HG02571 (cell line): ENCODE measurements at regions not wholly inside any gene's neighbourhood (a gene's known extent, or its start where the extent isn't known, plus 50 kb on each side); places are given as distances from the start of the nearest gene placed in this dataset.

Experiments used
- ATAC-seq: cut with Tn5 transposase; IDR thresholded peaks from one replicate; pipeline ENCODE4 v1.9.1; 2021; ENCODE audit warnings: mild to moderate bottlenecking, moderate library complexity; ENCODE audit not compliant: unreplicated experiment

DNA sequence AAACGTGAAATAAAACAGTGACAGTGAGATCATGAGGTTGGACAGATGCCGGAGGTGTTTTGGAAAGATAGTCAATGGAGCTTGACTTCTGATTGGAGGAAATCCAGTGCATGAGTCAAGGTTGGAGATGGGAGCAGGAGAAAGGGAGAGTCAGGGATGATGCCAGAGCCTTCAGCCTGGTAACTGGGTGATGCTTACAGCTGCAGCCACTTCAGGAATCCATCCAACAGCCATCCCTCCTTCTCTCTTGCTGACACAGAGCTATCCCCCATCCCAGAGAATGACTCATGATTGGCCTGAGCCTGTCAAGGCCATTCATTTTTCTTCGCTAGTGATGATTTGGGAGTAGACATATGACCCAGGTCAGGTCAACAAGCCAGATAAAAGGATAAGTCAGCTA, 112.8 kb downstream of the SAMD5 start:
- ATAC-seq: no peak

DNA sequence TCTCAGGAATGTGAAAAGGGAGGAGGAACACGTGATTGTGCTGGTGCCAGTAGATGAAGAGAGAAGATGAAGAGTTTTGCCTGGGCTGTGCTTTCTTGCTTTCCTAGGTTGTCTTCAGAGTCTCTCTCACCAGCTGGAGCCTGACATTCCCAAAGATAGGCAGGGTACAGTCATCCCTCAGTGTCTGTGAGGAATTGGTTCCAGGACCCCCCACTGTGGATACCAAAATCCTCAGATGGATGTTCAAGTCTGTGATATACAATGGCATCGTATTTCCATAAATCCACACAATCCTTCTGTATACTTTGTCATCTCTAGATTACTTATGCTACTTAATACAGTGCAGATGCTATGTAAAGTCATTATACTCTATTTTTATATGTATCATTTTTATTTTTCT, 113.5 kb downstream of the SAMD5 start:
- no peak for ATAC-seq

DNA sequence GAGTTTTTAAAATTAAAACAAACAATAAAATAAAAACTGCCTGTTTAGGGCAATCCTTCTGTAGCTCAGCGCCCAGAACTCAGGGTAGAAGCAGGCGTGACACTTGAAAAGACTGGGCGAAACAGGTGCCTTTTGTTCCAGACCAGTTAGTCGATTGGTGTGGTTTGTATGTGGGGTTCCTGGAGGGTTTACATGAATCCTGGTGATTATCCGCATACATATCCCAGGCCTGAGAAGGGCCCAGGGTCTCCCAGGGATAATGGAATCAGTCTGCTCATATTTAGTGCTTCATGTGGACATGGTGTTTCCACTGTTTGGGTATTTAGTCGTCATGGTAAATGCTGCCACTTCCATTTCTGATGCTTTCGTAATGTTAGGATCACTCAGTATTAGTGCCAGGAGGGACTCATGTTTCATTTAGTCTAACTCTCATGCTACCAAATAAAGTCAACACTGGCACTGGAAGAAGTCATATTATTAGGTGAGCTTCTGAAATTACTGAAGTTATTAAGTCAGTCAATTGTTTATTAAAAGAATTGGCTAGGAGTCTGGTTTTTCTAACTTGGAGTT, 116.5 kb downstream of the SAMD5 start:
- no peak for ATAC-seq

DNA sequence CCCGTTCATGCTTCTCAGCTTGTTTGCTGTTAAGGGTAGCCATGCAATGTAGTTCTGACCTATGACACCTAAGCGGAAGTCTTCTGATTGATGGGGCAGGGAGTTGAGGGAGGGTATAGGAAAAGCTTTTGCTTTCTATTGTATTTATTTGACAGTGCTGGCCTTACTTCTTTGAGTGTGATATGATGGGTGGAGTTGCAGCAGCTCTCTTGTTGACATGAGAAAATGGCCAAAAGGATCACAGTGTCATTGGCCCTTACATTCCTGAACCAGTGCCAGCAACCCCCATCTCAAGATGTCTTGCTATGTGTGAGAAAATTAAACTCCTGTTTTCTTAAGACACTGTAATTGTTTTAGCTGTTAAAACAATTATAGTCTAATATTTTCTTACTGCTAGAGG, 117.5 kb downstream of the SAMD5 start:
- ATAC-seq: no peak

DNA sequence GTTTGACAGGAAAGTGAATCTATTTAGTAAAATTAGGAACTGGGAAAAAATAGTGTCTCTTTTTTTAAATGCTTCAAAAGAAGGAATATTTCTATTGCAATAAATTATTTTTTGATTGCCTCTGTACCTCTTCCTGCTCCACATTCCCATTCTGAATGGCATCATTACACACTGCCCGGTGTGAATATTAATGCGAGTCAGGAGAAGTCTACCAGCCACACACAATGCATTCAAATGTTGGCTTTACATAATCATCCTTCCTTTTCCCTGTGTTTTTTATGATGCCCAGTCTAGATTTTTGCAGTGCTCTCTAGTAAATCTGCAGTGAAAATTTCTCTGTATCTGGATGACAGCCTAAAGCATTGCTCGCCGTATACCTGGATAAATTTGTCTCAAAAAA, 118.9 kb downstream of the SAMD5 start:
- ATAC-seq: no peak

DNA sequence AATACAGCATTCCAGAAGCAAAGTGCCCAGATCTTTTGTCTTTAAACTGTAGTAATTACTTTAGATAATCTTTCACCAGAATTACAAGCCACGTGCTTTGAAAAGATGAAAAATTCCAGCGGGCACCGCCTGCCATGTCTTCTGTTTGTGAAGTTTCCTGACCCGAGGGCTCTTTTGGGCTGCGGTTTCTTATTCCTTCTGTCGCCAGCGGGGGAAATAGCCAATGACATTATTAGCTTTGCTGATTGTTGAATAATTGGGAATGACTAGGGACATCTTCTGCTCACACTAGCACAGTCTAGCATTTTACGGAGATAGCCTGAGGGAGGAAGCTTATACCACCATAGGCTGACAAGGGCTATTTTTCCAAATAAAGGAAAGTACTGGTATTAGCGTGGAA, 124.7 kb downstream of the SAMD5 start:
- no peak for ATAC-seq

DNA sequence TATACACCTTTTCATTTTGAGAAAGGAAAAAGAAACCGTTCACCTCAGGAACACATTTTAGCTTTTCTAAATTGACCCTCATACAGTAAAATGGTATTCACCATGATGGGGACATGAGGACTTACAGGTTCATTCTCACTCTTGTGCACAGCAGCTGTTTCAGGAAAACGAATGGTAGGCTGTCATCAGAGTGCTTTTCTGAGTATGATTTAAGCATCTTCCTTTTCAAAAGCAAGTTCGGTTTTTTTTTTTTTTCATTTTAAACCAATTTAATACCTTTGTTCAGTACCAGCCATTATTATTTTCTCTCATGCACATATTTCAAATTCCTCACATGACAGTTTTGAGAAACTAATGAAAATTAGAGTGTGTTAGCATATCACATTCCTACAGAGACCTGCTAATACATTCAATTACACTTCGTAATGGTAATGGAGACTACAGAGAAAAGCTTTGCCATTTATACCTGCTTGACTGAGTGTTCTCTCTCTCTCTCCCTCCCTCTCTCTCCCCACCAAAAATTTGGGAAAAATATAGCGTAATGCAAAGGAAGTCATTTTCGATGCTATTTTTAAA, 129.2 kb downstream of the SAMD5 start:
- no peak for ATAC-seq

DNA sequence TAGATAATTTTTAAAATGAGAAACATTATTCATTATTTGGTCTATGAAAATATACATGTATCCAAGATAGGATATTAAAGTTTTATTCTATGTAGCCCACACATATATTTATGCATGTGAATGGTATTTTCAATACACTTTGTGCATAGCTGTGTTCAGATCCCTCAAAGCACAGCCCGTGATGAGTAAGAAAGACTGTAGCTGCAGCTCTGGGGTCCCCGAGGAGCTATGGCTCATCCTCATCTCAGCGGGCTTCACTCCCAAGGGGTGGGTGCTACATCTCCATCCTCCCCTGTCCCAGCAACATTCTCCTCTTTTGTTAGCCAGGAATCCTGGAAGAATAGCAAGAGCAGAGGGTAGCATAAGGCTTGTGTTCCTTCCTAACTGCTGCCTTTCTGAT, 130.8 kb downstream of the SAMD5 start:
- ATAC-seq: no peak

DNA sequence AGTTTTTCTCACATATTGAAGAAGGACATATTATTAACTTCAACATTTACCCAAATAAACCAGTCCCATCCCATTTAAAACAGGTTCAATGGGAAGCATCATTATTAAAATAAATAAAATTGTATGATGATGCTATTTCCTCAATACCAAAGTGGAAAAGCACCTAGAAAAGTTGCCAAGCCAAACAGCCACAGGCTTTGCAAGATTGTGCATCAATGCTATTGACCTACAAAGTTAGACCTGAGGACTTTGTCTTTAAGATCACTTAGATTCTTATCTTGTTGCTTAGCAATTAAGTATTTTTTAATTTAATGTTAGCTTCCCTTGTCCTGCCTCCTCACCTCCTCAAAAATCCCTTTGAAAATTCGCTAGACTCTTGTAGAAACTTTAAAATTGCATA, 132.1 kb downstream of the SAMD5 start:
- ATAC-seq: no peak

DNA sequence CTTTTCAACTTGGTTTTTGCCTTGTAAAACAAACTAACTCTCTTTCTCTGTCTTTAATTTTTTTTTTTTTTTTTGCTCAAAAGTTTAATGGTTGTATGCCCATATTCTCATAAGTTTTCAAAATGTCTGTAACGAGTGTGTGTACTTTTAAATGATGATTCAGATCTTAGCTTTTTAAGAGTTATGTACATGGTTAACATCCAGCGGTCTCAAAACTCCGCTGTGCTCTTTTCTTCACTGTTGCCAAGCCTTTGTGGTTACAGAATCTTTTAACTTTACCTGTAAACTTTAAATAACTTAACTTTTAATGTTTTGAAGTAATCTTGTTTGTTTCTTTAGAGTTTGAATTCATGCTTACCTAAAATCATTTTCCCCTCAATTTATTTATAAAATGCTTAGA, 133.0 kb downstream of the SAMD5 start:
- ATAC-seq: no peak

DNA sequence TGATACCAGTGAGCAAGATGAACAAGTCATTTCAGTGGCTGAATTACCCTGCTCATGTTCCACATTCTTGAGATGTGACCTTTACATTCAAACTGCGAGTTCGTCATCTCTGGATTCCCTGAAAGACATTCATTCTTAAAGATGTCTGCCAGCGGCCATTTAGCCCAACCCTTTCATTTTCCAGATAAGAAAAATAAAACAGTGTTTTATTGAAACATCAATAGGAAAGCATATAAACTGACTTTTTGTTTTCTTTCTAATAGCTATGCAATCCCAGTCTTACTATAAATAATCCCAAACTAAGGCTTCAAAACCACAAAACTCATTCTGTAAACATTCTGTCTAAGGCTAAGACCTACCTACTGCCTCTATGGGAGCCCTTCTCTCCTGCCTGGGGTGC, 134.0 kb downstream of the SAMD5 start:
- ATAC-seq: no peak

DNA sequence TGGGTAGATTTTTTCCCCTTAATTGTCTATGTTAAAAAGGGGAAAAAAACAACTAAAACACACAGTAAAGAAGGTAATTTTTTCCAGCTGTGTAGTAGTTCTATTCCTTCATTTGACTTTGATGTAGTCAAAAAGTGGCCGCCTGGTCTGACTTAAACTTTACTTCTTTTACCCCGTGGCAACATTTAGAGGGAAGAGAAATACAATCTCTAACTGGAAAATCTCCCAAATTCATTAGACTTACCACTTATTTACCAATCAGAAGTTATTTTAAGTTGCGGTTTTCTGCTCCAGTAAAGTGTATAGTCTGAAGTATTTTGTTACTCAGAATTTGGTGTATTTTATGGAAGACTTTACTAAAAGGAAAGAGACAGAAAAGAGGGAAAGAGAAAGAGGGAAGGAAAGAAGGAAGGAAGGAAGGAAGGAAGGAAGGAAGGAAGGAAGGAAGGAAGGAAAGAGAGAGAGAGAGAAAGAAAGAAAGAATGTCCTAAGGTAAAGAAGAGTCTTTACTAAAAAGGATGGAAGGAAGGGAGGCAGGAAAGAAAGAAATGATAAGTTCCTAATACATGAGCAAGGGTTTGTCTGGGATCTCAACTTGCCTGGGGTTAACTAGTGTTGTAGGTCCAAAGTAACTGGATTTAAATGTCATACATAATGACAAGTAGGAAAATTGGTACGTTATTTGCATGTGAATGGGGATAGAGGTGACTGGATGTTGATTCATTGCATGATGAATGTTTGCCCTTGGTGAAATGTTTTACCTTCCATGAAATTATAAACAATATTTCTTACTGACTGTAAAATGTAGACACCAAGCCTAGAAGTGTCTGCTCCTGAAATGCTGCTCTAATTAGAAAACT, 135.1 kb downstream of the SAMD5 start:
- no peak for ATAC-seq

DNA sequence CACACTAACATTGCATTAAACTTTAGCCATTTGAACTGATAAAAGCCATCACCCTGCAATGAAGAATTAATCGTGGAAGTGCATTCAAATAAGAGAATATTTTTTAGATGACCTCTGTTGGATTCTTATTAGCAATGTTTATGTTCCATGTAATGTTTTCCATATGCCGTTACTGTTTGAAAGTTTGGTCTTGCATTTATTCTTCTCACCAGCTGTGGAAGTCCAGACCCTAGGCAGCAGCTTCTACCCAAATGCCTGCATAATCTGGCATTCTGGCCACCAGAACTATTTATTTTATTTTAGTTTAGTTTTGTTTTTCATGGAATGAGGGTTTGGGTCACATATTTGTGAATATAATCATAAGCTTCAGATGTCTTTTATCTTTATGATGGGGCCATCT, 140.4 kb downstream of the SAMD5 start:
- no peak for ATAC-seq

DNA sequence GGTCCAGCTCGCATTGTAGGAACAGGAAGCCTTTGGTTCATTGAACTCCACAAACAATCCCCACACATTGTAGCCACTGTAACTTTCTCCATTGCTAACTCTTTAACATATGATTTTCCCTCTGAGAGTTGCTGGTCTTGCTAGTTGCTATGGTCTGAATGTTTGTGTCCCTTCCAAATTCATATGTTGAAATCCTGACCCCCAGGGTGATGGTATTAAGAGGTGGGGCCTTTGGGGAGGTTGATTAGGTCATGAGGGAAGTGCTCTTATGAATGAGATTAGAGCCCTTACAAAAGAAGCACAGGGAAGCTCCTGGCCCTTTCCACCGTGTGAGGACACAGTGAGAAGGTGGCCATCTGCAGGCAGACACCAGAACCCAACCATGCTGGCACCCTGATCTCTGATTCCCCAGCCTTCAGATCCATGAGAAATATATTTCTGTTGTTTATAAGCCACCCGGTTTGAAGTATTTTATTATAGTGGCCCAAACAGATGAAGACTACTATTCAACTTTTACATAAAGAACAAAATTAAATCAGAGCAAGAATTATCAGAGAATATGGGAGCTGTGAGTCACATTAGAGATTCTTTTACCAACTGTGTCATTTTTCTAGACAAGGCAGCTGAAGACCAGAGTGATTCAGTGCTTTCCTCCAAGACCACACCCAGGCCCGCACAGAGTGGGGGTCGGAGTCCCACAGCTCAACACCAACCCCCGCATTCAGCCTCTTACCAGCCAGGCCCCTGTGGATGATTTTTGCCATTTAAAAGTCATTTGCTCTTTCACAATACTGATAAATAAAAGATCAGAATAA, 143.0 kb downstream of the SAMD5 start:
- ATAC-seq: no peak

DNA sequence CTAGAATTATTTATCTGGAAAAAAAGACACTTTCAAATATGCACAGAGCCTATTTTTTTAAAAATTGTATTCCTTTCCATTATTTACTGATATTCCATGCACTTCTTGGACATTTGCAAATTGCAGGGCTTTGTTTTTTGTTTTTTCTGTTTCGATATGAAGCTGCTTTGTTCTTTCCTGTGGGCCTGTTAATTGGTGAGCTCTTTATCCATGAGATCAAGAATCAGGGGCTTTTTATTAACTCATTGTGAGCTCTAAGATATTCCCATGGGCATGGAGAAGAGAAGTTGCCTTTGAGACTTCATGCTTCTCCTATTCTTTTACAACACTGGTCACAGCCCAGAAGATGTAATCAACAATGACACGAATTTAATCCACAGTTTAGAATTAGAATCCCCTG, 145.1 kb downstream of the SAMD5 start:
- no peak for ATAC-seq

DNA sequence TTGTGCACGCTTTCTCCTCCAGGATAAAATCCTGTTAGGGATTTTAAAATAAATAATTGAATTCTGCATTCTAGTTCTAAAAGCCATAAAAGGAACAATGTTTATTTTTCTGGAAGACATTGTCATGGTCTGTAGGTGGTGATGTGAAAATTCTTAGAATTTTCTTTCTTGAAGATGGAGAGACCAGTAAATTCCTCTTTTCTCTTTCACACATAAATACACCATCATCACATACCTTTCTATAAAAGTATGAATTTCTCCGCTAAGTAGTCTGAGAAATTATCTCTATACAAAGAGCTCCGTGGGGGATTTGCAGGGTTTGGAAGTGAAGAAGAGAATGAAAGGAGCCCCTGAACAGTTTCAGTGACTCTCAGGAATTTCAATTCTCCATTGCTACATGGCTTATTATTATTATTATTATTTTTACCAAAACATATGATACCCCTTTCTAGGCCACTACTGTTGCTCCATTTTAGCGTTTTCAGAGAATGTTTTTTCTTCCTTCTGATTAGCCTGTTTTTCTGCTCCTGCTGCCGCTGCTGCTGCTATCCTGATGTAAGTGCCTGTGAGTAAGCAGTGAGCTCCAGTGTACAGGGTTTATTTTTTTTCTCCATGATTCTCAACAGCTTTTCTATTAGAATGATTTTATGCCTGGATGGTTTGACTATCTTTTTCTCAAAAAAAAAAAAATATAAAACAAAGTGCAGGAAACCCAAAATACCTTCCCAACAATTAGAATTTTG, 145.8 kb downstream of the SAMD5 start:
- no peak for ATAC-seq

DNA sequence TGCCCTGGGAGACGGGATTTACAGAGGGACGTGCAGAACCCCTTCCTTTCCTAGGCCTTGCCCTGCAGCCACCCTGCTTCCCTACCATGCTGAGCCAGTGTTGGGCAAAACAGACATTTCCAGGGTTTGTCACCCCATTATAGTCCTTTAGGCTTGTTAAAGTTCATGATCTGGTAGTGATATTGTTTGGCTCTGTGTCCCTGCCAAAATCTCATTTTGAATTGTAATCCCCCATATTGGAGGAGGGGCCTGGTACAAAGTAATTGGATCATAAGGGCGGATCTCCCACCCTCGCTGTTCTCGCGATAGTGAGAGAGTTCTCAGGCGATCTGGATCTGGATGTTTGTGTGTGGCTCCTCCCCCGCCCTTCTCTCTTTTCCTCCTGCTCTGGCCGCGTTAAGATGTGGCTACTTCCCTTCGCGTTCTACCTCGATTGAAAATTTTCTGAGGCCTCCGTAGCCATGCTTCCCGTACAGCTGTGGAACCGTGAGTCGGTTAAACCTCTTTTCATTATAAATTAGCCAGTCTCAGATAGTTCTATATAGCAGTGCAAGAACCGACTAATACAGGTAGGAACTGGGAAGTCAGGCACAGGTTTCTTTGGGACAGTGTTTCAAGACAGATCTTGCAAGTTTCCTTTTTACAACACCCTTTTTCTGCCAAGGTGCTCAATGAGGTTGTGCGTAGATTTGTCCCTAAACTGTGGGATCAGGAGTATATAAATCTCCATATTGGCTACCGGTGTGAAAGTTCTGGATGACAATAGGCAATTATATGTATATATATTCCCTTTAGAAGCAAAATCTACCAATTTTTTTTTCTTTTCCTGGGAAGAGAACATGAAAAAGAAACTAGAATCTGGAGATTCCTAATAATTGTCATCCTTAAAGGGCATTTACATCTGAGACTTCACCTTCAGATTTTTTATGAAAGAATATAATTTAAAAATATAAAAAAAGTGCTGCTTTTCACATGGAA, 152.1 kb downstream of the SAMD5 start:
- no peak for ATAC-seq

DNA sequence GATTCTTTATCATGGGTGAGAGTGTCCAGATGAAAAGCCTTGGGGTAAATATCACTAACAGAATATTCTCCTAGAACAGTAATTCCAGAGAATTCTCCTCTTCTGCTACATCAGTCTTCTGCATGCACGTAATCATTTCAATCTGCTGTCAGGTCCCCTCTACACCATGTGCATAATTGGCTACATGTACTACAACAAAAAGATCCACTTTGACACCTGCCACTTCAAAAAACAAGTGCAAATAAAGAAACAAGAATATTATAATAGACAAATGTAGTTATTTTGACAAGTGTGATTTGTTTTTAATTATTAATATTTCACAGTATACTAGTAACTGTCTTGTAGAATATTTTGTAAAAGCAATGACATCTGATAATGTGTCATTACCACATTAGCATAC, 154.2 kb downstream of the SAMD5 start:
- no peak for ATAC-seq

DNA sequence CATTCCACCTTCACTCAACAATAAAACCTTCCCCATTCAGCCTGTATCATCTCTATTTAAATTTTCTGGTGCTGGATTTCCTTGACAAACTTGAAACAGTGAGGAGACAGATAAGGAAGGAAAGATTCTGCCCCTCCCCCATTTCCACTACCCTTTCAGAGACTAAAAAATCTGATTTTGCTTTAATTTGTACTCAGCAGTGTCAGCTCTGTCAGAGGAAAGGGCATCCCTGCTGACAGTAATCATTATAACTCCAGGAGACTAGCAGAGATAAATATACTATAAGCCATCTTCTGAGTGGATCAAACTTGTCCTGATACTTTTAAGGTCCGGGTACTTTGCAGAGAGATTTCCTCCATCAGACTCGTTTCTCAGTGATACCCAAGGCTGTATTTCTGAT, 155.6 kb downstream of the SAMD5 start:
- ATAC-seq: no peak

DNA sequence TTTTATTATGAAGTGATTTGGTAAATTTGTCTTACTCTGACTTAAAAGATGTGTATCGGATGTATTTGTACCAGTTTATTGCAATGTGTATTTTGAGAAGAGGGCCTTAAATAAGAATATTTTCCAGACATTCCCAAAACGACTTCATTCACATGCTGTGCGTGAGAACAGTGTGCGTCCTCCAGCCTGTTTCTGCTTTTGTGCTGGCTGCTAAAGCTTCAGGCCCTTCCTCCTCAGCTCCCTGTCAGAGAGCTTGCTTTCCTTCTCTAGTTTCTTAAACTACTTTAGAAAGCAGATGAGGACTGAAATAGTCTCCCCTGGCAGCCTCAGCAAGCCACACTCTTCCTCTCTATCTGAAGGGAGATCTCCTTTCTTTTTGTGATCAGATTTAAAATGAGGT, 157.8 kb downstream of the SAMD5 start:
- no peak for ATAC-seq
